Left lung (tissue), 4 donors: ENCODE measurements at regions not wholly inside any gene's neighbourhood (a gene's known extent, or its start where the extent isn't known, plus 50 kb on each side); places are given as distances from the start of the nearest gene placed in this dataset.

Experiments
- ATAC-seq: fragments of 200-7000 bp; cut with Tn5 transposase; one replicate; pipeline ENCODE4 v1.9.1; 2020; ENCODE audit warnings: moderate library complexity
- DNase-seq, 4 donors: peaks; one replicate each; pipeline ENCODE4 v3.0.0-alpha.2; 2013 to 2020
- H3K27ac ChIP-seq, 2 donors: fragments of 200-600 bp; sonication (generic) in 1 of 2; one replicate each; pipeline versions ENCODE4 v1.5.0 to v1.8.0; 2020 to 2021
- H3K27me3 ChIP-seq, 2 donors: fragments of 200-600 bp; sonication (generic) in 1 of 2; one replicate each; pipeline versions ENCODE4 v1.5.0 to v1.8.0; 2020 to 2021
- H3K36me3 ChIP-seq, 2 donors: fragments of 200-600 bp; sonication (generic) in 1 of 2; one replicate each; pipeline versions ENCODE4 v1.5.0 to v1.8.0; 2020 to 2021
- H3K4me1 ChIP-seq, 2 donors: fragments of 200-600 bp; one replicate each; pipeline ENCODE4 v1.8.0; 2021
- H3K4me3 ChIP-seq, 2 donors: fragments of 200-600 bp; sonication (generic) in 1 of 2; one replicate each; pipeline versions ENCODE4 v1.5.0 to v1.8.0; 2020 to 2021; ENCODE audit warnings: mild to moderate bottlenecking in 1 of 2
- H3K9me3 ChIP-seq, 2 donors: fragments of 200-600 bp; sonication (generic) in 1 of 2; one replicate each; pipeline versions ENCODE4 v1.5.0 to v1.8.0; 2020 to 2021
- CTCF ChIP-seq, 2 donors: fragments of 200-600 bp; sonication (generic) in 1 of 2; IDR thresholded peaks; one replicate each; pipeline versions ENCODE4 v1.5.0 to v1.8.0; 2021; ENCODE audit warnings: antibody characterized with exemption in 2 of 2
- intact Hi-C, 2 donors: fragments of 100-400 bp; cut with DNase I; formaldehyde crosslinking; loops; one replicate each; pipeline versions ENCODE4 v1.11.2 to v1.14.2; 2022
- donor health status: DM: no; HTN: yes; CAD: no.
- donor health status: DM: no; HTN: no; CAD: no.

GRCh38 chr3:14345496-14346150 lies 56.8 kb upstream of the SLC6A6 start:
- Histone ChIP-seq H3K36me3 (no peaks in the 10 kb centered on the region), H3K27me3 (no peaks in the 10 kb centered on the region), H3K4me1 (no peaks in the 10 kb centered on the region), H3K4me3 (no peak overlapping the region), H3K9me3 (no peaks in the 10 kb centered on the region), H3K27ac (no peak overlapping the region)
- no peak for TF ChIP-seq CTCF (IDR thresholded peaks at IDR 0.05)
- intact Hi-C loops, result no loop called here
- no peak for ATAC-seq
- DNase-seq, result no peak

GRCh38 chr3:14346191-14346590 lies 56.2 kb upstream of the SLC6A6 start:
- ATAC-seq (no peak), DNase-seq (no peak)
- H3K4me1 ChIP-seq, result no peaks in the 10 kb centered on the region
- intact Hi-C loops, result no loop called here
- no peaks in the 10 kb centered on the region for H3K36me3 ChIP-seq
- H3K27me3 ChIP-seq, result no peaks in the 10 kb centered on the region
- no peak overlapping the region for H3K4me3 ChIP-seq
- no peak overlapping the region for H3K27ac ChIP-seq
- no peaks in the 10 kb centered on the region for H3K9me3 ChIP-seq
- TF ChIP-seq CTCF (IDR thresholded peaks at IDR 0.05), result no peak

GRCh38 chr3:14346642-14347041 lies 55.8 kb upstream of the SLC6A6 start:
- ATAC-seq (no peak), DNase-seq (no peak)
- Histone ChIP-seq H3K36me3 (no peaks in the 10 kb centered on the region), H3K4me3 (no peak overlapping the region), H3K27me3 (no peaks in the 10 kb centered on the region), H3K9me3 (no peaks in the 10 kb centered on the region), H3K27ac (no peak overlapping the region), H3K4me1 (no peaks in the 10 kb centered on the region)
- TF ChIP-seq CTCF (IDR thresholded peaks at IDR 0.05), result no peak
- intact Hi-C loops, result no loop called here

- DNase-seq (no peak), ATAC-seq (no peak)
- Histone ChIP-seq H3K27ac (no peak overlapping the region), H3K36me3 (no peaks in the 10 kb centered on the region), H3K4me1 (no peaks in the 10 kb centered on the region), H3K4me3 (no peak overlapping the region), H3K9me3 (no peaks in the 10 kb centered on the region), H3K27me3 (no peaks in the 10 kb centered on the region)
- intact Hi-C loops, result no loop called here
- no peak for TF ChIP-seq CTCF (IDR thresholded peaks at IDR 0.05)
Observed at GRCh38 chr3:14347110-14347509, 55.3 kb upstream of the SLC6A6 start.

- Histone ChIP-seq H3K36me3 (no peaks in the 10 kb centered on the region), H3K4me3 (no peak overlapping the region), H3K27me3 (no peaks in the 10 kb centered on the region), H3K27ac (no peak overlapping the region), H3K9me3 (no peaks in the 10 kb centered on the region), H3K4me1 (no peaks in the 10 kb centered on the region)
- no peak for TF ChIP-seq CTCF (IDR thresholded peaks at IDR 0.05)
- DNase-seq, result no peak
- no peak for ATAC-seq
- intact Hi-C loops, result no loop called here
Observed at GRCh38 chr3:14351617-14352001, 50.8 kb upstream of the SLC6A6 start.
